HCT116 (cell line): ENCODE measurements at regions not wholly inside any gene's neighbourhood (a gene's known extent, or its start where the extent isn't known, plus 50 kb on each side); places are given as distances from the start of the nearest gene placed in this dataset.

Source experiments
- ATAC-seq: fragments of 200-7000 bp; cut with Tn5 transposase; 2 replicates; pipeline ENCODE4 v1.9.1; 2020; ENCODE audit warnings: mild to moderate bottlenecking, moderate library complexity
- BruUV-seq: library from RNA; stranded (reverse); fragments of 400-500 nt; replicated peaks from 2 replicates; lab custom pipeline; 2021; lab: Mats Ljungman, UMichigan
- CTCF ChIA-PET: fragments of 300-600 bp; sonication (Branson Sonifier 250); formaldehyde crosslinking; loops from one replicate; lab custom pipeline; 2021; ENCODE audit warnings: antibody characterized with exemption; lab: Charles Lee
- POLR2A ChIA-PET: fragments of 300-600, 350-600 bp; sonication (Branson Sonifier 250); formaldehyde crosslinking; loops from one replicate; lab custom pipeline; 2021; ENCODE audit warnings: antibody characterized with exemption; lab: Charles Lee
- RAD21 ChIA-PET, 2 experiments: fragments of 300-600 bp; sonication (Branson Sonifier 250); formaldehyde crosslinking; loops; one replicate each; lab custom pipeline; 2023; ENCODE audit warnings: low total read pairs in 2 of 2; ENCODE audit not compliant: uncharacterized antibody in 2 of 2, unreplicated experiment in 2 of 2, low non-redundant PET in 1 of 2; lab: Charles Lee
- DNase-seq: peaks from one replicate; pipeline ENCODE4 v3.0.0-alpha.2; 2010; ENCODE audit warnings: low read depth, low spot score
- H2AFZ ChIP-seq: fragments of 200-600 bp; shearing (Covaris generic), sonication (generic); 2 replicates; pipeline ENCODE4 v1.6.1; 2017; ENCODE audit warnings: low read depth, mixed run types, mixed read lengths, antibody characterized with exemption, low read length; ENCODE audit not compliant: poor library complexity, severe bottlenecking
- H3K27ac ChIP-seq: 2 replicates; pipeline ENCODE4 v1.5.1; 2012; ENCODE audit warnings: low read depth, low read length
- H3K27me3 ChIP-seq: fragments of 200-600 bp; sonication (generic); 2 replicates; pipeline ENCODE4 v1.6.1; 2016; ENCODE audit warnings: mixed run types, low read length, mixed read lengths; ENCODE audit not compliant: insufficient read depth
- H3K36me3 ChIP-seq, 2 experiments: fragments of 200-500 bp in 1 of 2; fragments of 200-600 bp in 1 of 2; sonication (Bioruptor generic) in 1 of 2; sonication (generic) in 1 of 2; 2 replicates each; pipeline versions ENCODE4 v1.5.1 to v1.6.1; 2014 to 2016; ENCODE audit warnings: low read length in 2 of 2, inconsistent platforms in 1 of 2, mixed read lengths in 1 of 2, mixed run types in 1 of 2; ENCODE audit not compliant: insufficient read depth in 2 of 2, control insufficient read depth in 1 of 2
- H3K4me1 ChIP-seq, 2 experiments: fragments of 200-600 bp in 1 of 2; sonication (generic) in 1 of 2; 2 replicates each; pipeline versions ENCODE4 v1.5.1 to v1.6.1; 2012 to 2017; ENCODE audit warnings: low read length in 2 of 2, inconsistent platforms in 1 of 2, mild to moderate bottlenecking in 1 of 2, mixed read lengths in 1 of 2, mixed run types in 1 of 2, moderate library complexity in 1 of 2; ENCODE audit not compliant: insufficient read depth in 2 of 2, control insufficient read depth in 1 of 2
- H3K4me2 ChIP-seq: fragments of 200-600 bp; sonication (generic); 2 replicates; pipeline ENCODE4 v1.6.1; 2017; ENCODE audit warnings: mixed run types, low read length, mixed read lengths
- H3K4me3 ChIP-seq, 2 experiments: fragments of 200-600 bp in 1 of 2; sonication (generic) in 1 of 2; replicated peaks in 1 of 2; 2 replicates each; pipeline ENCODE4 v1.5.1; 2011 to 2016; ENCODE audit warnings: low read length in 2 of 2, control low read depth in 1 of 2, low read depth in 1 of 2, mild to moderate bottlenecking in 1 of 2, mixed read lengths in 1 of 2, mixed run types in 1 of 2
- H3K79me2 ChIP-seq: fragments of 200-600 bp; sonication (generic); 2 replicates; pipeline ENCODE4 v1.6.1; 2017; ENCODE audit warnings: mild to moderate bottlenecking, mixed run types, low read length, moderate library complexity, mixed read lengths; ENCODE audit not compliant: insufficient read depth
- H3K9ac ChIP-seq: fragments of 200-600 bp; sonication (generic); 2 replicates; pipeline ENCODE4 v1.6.1; 2016; ENCODE audit warnings: low read length, mixed read lengths
- H3K9me2 ChIP-seq: fragments of 200-600 bp; sonication (generic), shearing (Covaris generic); 2 replicates; pipeline ENCODE4 v1.6.1; 2017; ENCODE audit warnings: mixed run types, mild to moderate bottlenecking, moderate library complexity; ENCODE audit not compliant: insufficient read depth
- H3K9me3 ChIP-seq, 2 experiments: fragments of 200-500 bp in 1 of 2; fragments of 200-600 bp in 1 of 2; sonication (Bioruptor generic) in 1 of 2; sonication (generic) in 1 of 2; 2 replicates each; pipeline ENCODE4 v1.6.1; 2014 to 2017; ENCODE audit warnings: low read length in 2 of 2, mixed read lengths in 2 of 2, inconsistent platforms in 1 of 2, low read depth in 1 of 2, mild to moderate bottlenecking in 1 of 2, mixed run types in 1 of 2, moderate library complexity in 1 of 2; ENCODE audit not compliant: control insufficient read depth in 1 of 2, insufficient read depth in 1 of 2
- H4K20me1 ChIP-seq: fragments of 200-600 bp; sonication (generic), shearing (Covaris generic); 2 replicates; pipeline ENCODE4 v1.6.1; 2017; ENCODE audit warnings: mixed run types, mild to moderate bottlenecking, moderate library complexity; ENCODE audit not compliant: insufficient read depth
- CBX3 ChIP-seq: IDR thresholded peaks from 2 replicates; pipeline ENCODE4 v1.6.1; 2012; ENCODE audit warnings: low read depth
- CEBPB ChIP-seq: IDR thresholded peaks from 2 replicates; pipeline ENCODE4 v1.6.1; 2012; ENCODE audit warnings: low read depth
- EGR1 ChIP-seq: IDR thresholded peaks from 2 replicates; pipeline ENCODE4 v1.6.1; 2012; ENCODE audit warnings: low read depth
- ELF1 ChIP-seq: IDR thresholded peaks from 2 replicates; pipeline ENCODE4 v1.6.1; 2012; ENCODE audit warnings: low read depth, borderline replicate concordance
- EZH2phosphoT487 ChIP-seq: fragments of 200-600 bp; IDR thresholded peaks from 2 replicates; pipeline ENCODE4 v1.6.1; 2018; ENCODE audit warnings: antibody characterized with exemption, borderline replicate concordance
- FOSL1 ChIP-seq: IDR thresholded peaks from 2 replicates; pipeline ENCODE4 v1.6.1; 2012; ENCODE audit warnings: low read depth
- POLR2AphosphoS5 ChIP-seq: IDR thresholded peaks from 2 replicates; pipeline ENCODE4 v1.6.1; 2011; ENCODE audit warnings: mild to moderate bottlenecking, low read depth, low read length, moderate library complexity
- RAD21 ChIP-seq: IDR thresholded peaks from 2 replicates; pipeline ENCODE4 v1.6.1; 2012; ENCODE audit warnings: low read depth, mild to moderate bottlenecking
- SP1 ChIP-seq: IDR thresholded peaks from 2 replicates; pipeline ENCODE4 v1.6.1; 2012; ENCODE audit warnings: low read depth
- YY1 ChIP-seq: IDR thresholded peaks from 2 replicates; pipeline ENCODE4 v1.6.1; 2011; ENCODE audit warnings: low read length, low read depth, moderate library complexity, mild to moderate bottlenecking; ENCODE audit not compliant: insufficient replicate concordance; ENCODE audit errors: extremely low read depth
- ZFX ChIP-seq: fragments of 450-650 bp; IDR thresholded peaks from 2 replicates; pipeline ENCODE4 v1.6.1; 2017
- intact Hi-C: fragments of 100-400 bp; cut with micrococcal nuclease; formaldehyde crosslinking; loops from 2 replicates; pipeline ENCODE4 v1.10.0; 2022
- TF ChIP-seq, protein P1 (sequence below), 3 experiments: fragments of 200-600 bp in 1 of 3; sonication (generic) in 1 of 3; IDR thresholded peaks in 2 of 3; conservative IDR thresholded peaks in 1 of 3; 2 replicates each; pipeline ENCODE4 v1.5.1; 2012 to 2017; ENCODE audit warnings: low read depth in 2 of 3, low read length in 2 of 3, antibody characterized with exemption in 1 of 3, borderline replicate concordance in 1 of 3, control low read depth in 1 of 3, mild to moderate bottlenecking in 1 of 3, mixed read lengths in 1 of 3, mixed run types in 1 of 3, moderate library complexity in 1 of 3; ENCODE audit not compliant: insufficient read depth in 1 of 3

DNA sequence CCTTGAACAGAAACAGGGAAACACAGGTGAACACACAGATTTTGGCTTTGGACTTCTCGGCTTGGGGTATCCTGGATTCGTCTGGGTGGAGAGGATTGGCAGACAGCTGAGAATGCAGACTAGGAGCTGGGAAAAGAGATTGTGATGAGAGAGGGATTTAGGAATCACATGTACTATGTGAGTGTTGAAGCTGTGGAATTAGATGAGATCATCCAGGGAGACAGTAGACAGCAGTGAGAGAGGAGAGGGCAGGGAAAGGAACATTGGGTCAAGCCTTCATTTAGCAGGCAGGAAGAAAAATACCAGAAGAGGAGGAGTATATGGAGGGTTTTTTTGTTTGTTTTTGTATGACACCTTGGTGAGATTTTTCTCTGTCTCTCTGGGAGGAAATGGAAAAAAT lies 262.1 kb upstream of the TBL1XR1 start:
- DNase-seq (no peak), ATAC-seq (no peak)
- Histone ChIP-seq H3K9ac (no peak overlapping the region), H4K20me1 (no peaks in the 10 kb centered on the region), H3K36me3 (no peaks in the 10 kb centered on the region), H3K4me1 (peaks cover 0 to 4% of the 10 kb centered on the region in 2 experiments; a peak in 1 of 4 replicates), H3K79me2 (no peaks in the 10 kb centered on the region), H3K27me3 (no peaks in the 10 kb centered on the region), H3K9me2 (no peaks in the 10 kb centered on the region), H2AFZ (no peak overlapping the region), H3K4me2 (no peak overlapping the region), H3K27ac (no peak overlapping the region), H3K9me3 (no peaks in the 10 kb centered on the region)
- POLR2A ChIA-PET: no interaction called here
- RAD21 ChIA-PET: no interaction called here
- no TSS peak for BruUV-seq
- intact Hi-C loops: no loop called here
- CTCF ChIA-PET: no interaction called here
- no peak for TF ChIP-seq EGR1
- TF ChIP-seq FOSL1: no peak
- TF ChIP-seq CBX3: no peak
- no peak for TF ChIP-seq CEBPB
- TF ChIP-seq, protein P1, sequence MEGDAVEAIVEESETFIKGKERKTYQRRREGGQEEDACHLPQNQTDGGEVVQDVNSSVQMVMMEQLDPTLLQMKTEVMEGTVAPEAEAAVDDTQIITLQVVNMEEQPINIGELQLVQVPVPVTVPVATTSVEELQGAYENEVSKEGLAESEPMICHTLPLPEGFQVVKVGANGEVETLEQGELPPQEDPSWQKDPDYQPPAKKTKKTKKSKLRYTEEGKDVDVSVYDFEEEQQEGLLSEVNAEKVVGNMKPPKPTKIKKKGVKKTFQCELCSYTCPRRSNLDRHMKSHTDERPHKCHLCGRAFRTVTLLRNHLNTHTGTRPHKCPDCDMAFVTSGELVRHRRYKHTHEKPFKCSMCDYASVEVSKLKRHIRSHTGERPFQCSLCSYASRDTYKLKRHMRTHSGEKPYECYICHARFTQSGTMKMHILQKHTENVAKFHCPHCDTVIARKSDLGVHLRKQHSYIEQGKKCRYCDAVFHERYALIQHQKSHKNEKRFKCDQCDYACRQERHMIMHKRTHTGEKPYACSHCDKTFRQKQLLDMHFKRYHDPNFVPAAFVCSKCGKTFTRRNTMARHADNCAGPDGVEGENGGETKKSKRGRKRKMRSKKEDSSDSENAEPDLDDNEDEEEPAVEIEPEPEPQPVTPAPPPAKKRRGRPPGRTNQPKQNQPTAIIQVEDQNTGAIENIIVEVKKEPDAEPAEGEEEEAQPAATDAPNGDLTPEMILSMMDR (IDR thresholded peaks at IDR 0.05 in 2 of 3, conservative IDR thresholded peaks at IDR 0.05 in 1 of 3; ENCODE audit: borderline replicate concordance in 1 of 3, insufficient read depth in 1 of 3, low read depth in 2 of 3, low read length in 2 of 3): no peak
- no peak for TF ChIP-seq EZH2phosphoT487
- no peak for TF ChIP-seq YY1
- no peak for TF ChIP-seq RAD21
- no peak for TF ChIP-seq ELF1
- no peak for TF ChIP-seq SP1
- no peak for TF ChIP-seq POLR2AphosphoS5
- no peak for TF ChIP-seq ZFX
- TF ChIP-seq, all 23 proteins: peak for 0
- H3K4me3 ChIP-seq: no peak overlapping the region
